NCI-H526 (cell line): ENCODE measurements at regions not wholly inside any gene's neighbourhood (a gene's known extent, or its start where the extent isn't known, plus 50 kb on each side); places are given as distances from the start of the nearest gene placed in this dataset.

Source experiments
- DNase-seq, 2 experiments: peaks; one replicate each; lab custom pipeline; 2025; lab: John Stamatoyannopoulos, UW

- DNase-seq = no peak
These were observed 97.4 kb upstream of the LHCGR start for GRCh38 chr2:48852938-48853337.

- DNase-seq = no peak
These were observed 95.6 kb upstream of the LHCGR start for GRCh38 chr2:48851161-48851560.

- DNase-seq = no peak
These were observed 94.2 kb upstream of the LHCGR start for GRCh38 chr2:48849770-48850169.

- no peak for DNase-seq
These were observed 90.2 kb upstream of the LHCGR start for GRCh38 chr2:48845684-48846083.

GRCh38 chr2:48844417-48845155 is 89.1 kb upstream of the LHCGR start:
- DNase-seq = no peak

- no peak for DNase-seq
These were observed 85.6 kb upstream of the LHCGR start for GRCh38 chr2:48841126-48841525.

GRCh38 chr2:48838029-48838428 is 82.5 kb upstream of the LHCGR start:
- DNase-seq = no peak

- no peak for DNase-seq
These were observed 74.0 kb upstream of the LHCGR start for GRCh38 chr2:48829569-48829968.

- no peak for DNase-seq
These were observed 73.5 kb upstream of the LHCGR start for GRCh38 chr2:48829036-48829435.

GRCh38 chr2:48826986-48827385 is 71.5 kb upstream of the LHCGR start:
- no peak for DNase-seq

- no peak for DNase-seq
These were observed 68.6 kb upstream of the LHCGR start for GRCh38 chr2:48824116-48824515.

- DNase-seq = no peak
These were observed 63.7 kb upstream of the LHCGR start for GRCh38 chr2:48819206-48819735.

GRCh38 chr2:48817355-48817754 is 61.8 kb upstream of the LHCGR start:
- DNase-seq = no peak

GRCh38 chr2:48812416-48812815 is 56.9 kb upstream of the LHCGR start:
- DNase-seq = peak in 1 of 2 experiments; percentile 15

- DNase-seq = no peak
These were observed 52.8 kb upstream of the LHCGR start for GRCh38 chr2:48808311-48808710.
